ENCODE measurements at regions not wholly inside any gene's neighbourhood (a gene's known extent, or its start where the extent isn't known, plus 50 kb on each side); places are given as distances from the start of the nearest gene placed in this dataset.
A peak's percentile ranks its signal among the peaks of the same experiment; 100 is the strongest.

- BruUV-seq (replicated peaks): no TSS peak
- Histone ChIP-seq H3K79me2 (ENCODE audit: control insufficient read depth, insufficient read depth, low read length) (no peaks in the 10 kb centered on the region), H3K9me3 (replicated peaks; ENCODE audit: control insufficient read depth, insufficient read depth, low read length) (no peaks in the 10 kb centered on the region), H3K9ac (ENCODE audit: control insufficient read depth, insufficient read depth, low read length) (no peak overlapping the region), H3K4me2 (ENCODE audit: control insufficient read depth, insufficient read depth) (no peak overlapping the region), H3K27ac (ENCODE audit: control insufficient read depth, insufficient read depth) (no peak overlapping the region), H4K20me1 (ENCODE audit: control insufficient read depth, insufficient read depth) (no peaks in the 10 kb centered on the region), H3K36me3 (ENCODE audit: control insufficient read depth in 2 of 2, insufficient read depth in 2 of 2, low read length in 1 of 2) (no peaks in the 10 kb centered on the region), H3K4me3 (no peak overlapping the region), H2AFZ (ENCODE audit: control insufficient read depth, low read depth, low read length) (no peak overlapping the region), H3K4me1 (ENCODE audit: control insufficient read depth, insufficient read depth, low read length) (no peaks in the 10 kb centered on the region), H3K27me3 (replicated peaks in 1 of 2; ENCODE audit: control insufficient read depth in 2 of 2, insufficient read depth in 2 of 2, low read length in 1 of 2) (no peaks in the 10 kb centered on the region)
- in situ Hi-C loops (cut with MboI): no loop called here
- no peak for FAIRE-seq
- CTCF ChIA-PET: interaction anchor here (1.3 to 2.9 kb wide), 6 partner anchors 10 to 189 kb away, joined by 5 to 16 read pairs (median 6); no protein-coding TSS in a partner anchor
- ATAC-seq: peak; percentile 50; the same call in 2 of the 3 replicates
- 25% methylated on average over 2 of the region's 2 CpGs for WGBS (ENCODE audit: insufficient coverage, insufficient replicate concordance, low lambda C conversion rate, missing lambda C conversion rate)
- RAD21 ChIA-PET (ENCODE audit: unreplicated experiment): interaction anchor here (1.4 to 4.4 kb wide), 2 partner anchors 46 to 61 kb away, joined by 3 to 19 read pairs; no protein-coding TSS in a partner anchor
- intact Hi-C loops (cut with micrococcal nuclease; ENCODE audit: unreplicated experiment): no loop called here
- no peak for DNase-seq (ENCODE audit: low read depth, low spot score)
- TF ChIP-seq CHD4 (IDR thresholded peaks at IDR 0.05) (no peak), SMAD1 (IDR thresholded peaks at IDR 0.05; ENCODE audit: low read depth, partially characterized antibody) (no peak), RAD21 (IDR thresholded peaks at IDR 0.05; ENCODE audit: insufficient read depth, low read depth, low read length) (0 out of 2 replicates have a peak, but pooled peaks have one; percentile 13), RB1 (IDR thresholded peaks at IDR 0.05; ENCODE audit: borderline replicate concordance) (no peak), NBN (IDR thresholded peaks at IDR 0.05) (no peak), SMC3 (IDR thresholded peaks at IDR 0.05; ENCODE audit: borderline replicate concordance, low read length) (no peak), ZBTB33 (IDR thresholded peaks at IDR 0.05) (no peak), SIX5 (IDR thresholded peaks at IDR 0.05; ENCODE audit: low read depth, low read length, severe bottlenecking) (no peak), ZNF24 (IDR thresholded peaks at IDR 0.05) (no peak), SIN3A (IDR thresholded peaks at IDR 0.05; ENCODE audit: low read depth, low read length) (no peak), CTCF (IDR thresholded peaks at IDR 0.05 in 2 of 3, conservative IDR thresholded peaks at IDR 0.05 in 1 of 3; ENCODE audit: control insufficient read depth in 2 of 3, extremely low read depth in 1 of 3, insufficient read depth in 1 of 3, low read depth in 3 of 3, low read length in 3 of 3) (0 out of 6 replicates have a peak, but pooled peaks of 1 of the 3 experiments have one; percentile 7)
- SMC1A ChIA-PET (ENCODE audit: uncharacterized antibody, unreplicated experiment): interaction anchor here (0.8 to 5.8 kb wide), 9 partner anchors 10 to 374 kb away, joined by 3 to 33 read pairs (median 4); no protein-coding TSS in a partner anchor
- POLR2A ChIA-PET: no interaction called here
Measured at GRCh38 chr1:82091729-82092128, 291.0 kb downstream of the ADGRL2 start.
